ENCODE measurements at regions not wholly inside any gene's neighbourhood (a gene's known extent, or its start where the extent isn't known, plus 50 kb on each side); places are given as distances from the start of the nearest gene placed in this dataset.

DNA sequence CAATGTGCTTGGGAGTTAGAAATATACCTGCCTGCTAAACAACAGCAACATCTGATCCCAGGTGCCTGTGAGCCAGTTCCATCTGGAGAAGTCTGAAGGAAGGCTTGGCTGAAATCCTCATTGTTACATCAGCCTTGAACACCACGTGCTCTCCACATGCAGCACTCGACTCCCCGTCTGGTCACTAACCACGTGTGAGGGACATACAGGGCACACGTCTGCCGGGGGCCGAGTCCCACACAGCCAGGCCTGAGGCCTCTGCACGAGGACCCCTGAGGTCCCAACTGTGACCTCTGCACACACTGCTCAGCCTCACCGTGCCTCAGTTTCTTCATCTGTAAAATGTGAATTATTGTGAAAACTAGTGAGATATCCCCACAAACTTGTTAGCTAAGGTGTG is 236.5 kb upstream of the SALL3 start:
- in situ Hi-C loops (cut with MboI; ENCODE audit: low pct_unique_long_range_greater_than_20kb, low sequenced_read_pairs, unreplicated experiment), result no loop called here
- TF ChIP-seq, protein P1, sequence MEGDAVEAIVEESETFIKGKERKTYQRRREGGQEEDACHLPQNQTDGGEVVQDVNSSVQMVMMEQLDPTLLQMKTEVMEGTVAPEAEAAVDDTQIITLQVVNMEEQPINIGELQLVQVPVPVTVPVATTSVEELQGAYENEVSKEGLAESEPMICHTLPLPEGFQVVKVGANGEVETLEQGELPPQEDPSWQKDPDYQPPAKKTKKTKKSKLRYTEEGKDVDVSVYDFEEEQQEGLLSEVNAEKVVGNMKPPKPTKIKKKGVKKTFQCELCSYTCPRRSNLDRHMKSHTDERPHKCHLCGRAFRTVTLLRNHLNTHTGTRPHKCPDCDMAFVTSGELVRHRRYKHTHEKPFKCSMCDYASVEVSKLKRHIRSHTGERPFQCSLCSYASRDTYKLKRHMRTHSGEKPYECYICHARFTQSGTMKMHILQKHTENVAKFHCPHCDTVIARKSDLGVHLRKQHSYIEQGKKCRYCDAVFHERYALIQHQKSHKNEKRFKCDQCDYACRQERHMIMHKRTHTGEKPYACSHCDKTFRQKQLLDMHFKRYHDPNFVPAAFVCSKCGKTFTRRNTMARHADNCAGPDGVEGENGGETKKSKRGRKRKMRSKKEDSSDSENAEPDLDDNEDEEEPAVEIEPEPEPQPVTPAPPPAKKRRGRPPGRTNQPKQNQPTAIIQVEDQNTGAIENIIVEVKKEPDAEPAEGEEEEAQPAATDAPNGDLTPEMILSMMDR (IDR thresholded peaks at IDR 0.05; ENCODE audit: extremely low read depth, insufficient read depth, missing control alignments), result no peak
- DNase-seq (ENCODE audit: low spot score), result no peak

DNA sequence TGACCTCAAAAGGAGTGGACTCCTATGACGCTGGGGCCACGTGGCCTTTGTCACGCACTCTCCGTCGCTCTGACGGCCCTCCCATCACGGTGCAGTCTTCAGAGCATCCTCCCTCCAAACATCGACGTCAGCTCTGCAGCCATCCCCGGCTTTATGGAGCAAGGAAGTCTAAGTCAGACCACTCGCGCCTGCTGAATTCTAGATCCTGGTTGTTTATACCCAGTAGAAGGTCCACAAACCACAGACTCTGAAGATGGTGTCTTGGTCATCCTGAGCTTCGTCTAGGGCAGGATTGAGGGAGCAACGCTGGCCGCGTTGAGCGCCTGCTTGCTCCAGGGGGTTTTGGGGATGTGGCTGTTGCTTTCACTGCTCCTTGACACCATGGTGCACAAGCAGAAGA is 228.0 kb upstream of the SALL3 start:
- DNase-seq (ENCODE audit: low spot score), result no peak
- TF ChIP-seq, protein P1 (IDR thresholded peaks at IDR 0.05; ENCODE audit: extremely low read depth, insufficient read depth, missing control alignments), result no peak
- in situ Hi-C loops (cut with MboI; ENCODE audit: low pct_unique_long_range_greater_than_20kb, low sequenced_read_pairs, unreplicated experiment), result no loop called here

- no peak for DNase-seq (ENCODE audit: low spot score)
- TF ChIP-seq, protein P1 (IDR thresholded peaks at IDR 0.05; ENCODE audit: extremely low read depth, insufficient read depth, missing control alignments), result no peak
- in situ Hi-C loops (cut with MboI; ENCODE audit: low pct_unique_long_range_greater_than_20kb, low sequenced_read_pairs, unreplicated experiment), result no loop called here
Observed at GRCh38 chr18:78753240-78753639, 226.4 kb upstream of the SALL3 start.

DNA sequence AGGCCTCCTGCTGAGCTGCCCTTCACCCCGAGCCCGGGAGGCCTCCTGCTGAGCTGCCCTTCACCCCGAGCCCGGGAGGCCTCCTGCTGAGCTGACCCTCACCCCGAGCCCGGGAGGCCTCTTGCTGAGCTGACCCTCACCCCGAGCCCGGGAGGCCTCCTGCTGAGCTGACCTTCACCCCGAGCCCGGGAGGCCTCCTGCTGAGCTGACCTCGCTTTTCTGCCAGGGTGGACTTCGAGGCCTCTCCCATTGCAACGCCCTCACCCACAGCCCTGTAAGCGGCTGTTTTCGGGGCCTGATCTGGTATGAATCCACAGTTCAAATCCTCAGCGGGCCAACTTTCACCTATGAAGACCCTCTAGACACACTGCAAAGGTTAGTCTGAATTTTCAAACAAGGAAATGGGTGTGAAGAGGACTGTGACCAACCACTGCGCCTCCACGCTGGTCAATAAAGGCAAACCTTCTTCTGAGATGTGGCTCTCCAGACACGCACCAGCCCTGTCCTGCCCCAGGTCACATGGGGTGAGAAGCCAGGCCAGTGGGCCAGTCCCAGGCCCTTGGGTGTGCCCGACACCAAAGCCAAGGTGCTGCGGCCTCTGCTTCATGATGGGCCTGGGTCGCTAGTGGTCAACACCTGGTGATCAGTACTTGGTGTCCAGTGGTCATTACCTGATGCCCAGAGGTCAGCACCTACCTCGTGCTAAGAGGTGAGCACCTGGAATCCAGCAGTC is 225.1 kb upstream of the SALL3 start:
- TF ChIP-seq, protein P1 (IDR thresholded peaks at IDR 0.05; ENCODE audit: extremely low read depth, insufficient read depth, missing control alignments), result no peak
- DNase-seq (ENCODE audit: low spot score), result no peak
- in situ Hi-C loops (cut with MboI; ENCODE audit: low pct_unique_long_range_greater_than_20kb, low sequenced_read_pairs, unreplicated experiment), result no loop called here

DNA sequence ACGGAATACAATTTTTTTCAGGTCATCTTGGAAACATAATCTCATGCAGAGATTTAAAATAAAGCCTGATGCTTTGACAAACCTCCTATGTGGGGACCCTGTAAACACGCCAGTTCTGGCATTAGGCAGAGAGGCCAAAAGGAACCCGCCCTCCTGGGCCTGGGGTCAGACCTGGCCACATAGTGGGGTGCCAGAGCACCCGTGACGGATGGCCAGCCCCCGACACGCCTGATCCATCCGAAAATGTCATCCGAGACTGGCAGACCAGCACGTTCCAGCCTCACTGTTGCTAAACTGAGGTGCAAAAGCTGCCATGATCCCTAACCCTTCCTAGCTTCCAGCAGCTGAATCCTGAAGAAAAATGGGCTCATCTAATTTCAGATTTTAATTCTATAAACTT is 222.6 kb upstream of the SALL3 start:
- TF ChIP-seq, protein P1 (IDR thresholded peaks at IDR 0.05; ENCODE audit: extremely low read depth, insufficient read depth, missing control alignments), result no peak
- in situ Hi-C loops (cut with MboI; ENCODE audit: low pct_unique_long_range_greater_than_20kb, low sequenced_read_pairs, unreplicated experiment), result no loop called here
- DNase-seq (ENCODE audit: low spot score), result no peak

GRCh38 chr18:78758496-78758895 is 221.1 kb upstream of the SALL3 start:
- in situ Hi-C loops (cut with MboI; ENCODE audit: low pct_unique_long_range_greater_than_20kb, low sequenced_read_pairs, unreplicated experiment), result no loop called here
- DNase-seq (ENCODE audit: low spot score), result no peak
- TF ChIP-seq, protein P1 (IDR thresholded peaks at IDR 0.05; ENCODE audit: extremely low read depth, insufficient read depth, missing control alignments), result no peak
